Gastrocnemius medialis (tissue), 4 donors: ENCODE measurements at regions not wholly inside any gene's neighbourhood (a gene's known extent, or its start where the extent isn't known, plus 50 kb on each side); places are given as distances from the start of the nearest gene placed in this dataset.

Experiments used
- ATAC-seq, 2 donors: fragments of 150-250 bp; one replicate each; pipeline ENCODE4 v1.9.1; 2016
- DNase-seq, 2 donors: peaks; one replicate each; pipeline ENCODE4 v3.0.0-alpha.2; 2019
- H3K27ac ChIP-seq, 4 donors: fragments of 200-600 bp; sonication (generic); 1 replicate in 1 of 4; 2 replicates in 3 of 4; pipeline ENCODE4 v1.5.1; 2016 to 2018; ENCODE audit warnings: mild to moderate bottlenecking in 2 of 4, moderate library complexity in 1 of 4
- H3K27me3 ChIP-seq, 3 donors: fragments of 200-600 bp; sonication (generic) in 2 of 3; 1 replicate in 1 of 3; 2 replicates in 2 of 3; pipeline versions ENCODE4 v1.5.1 to v1.6.0; 2016 to 2019; ENCODE audit warnings: mild to moderate bottlenecking in 1 of 3, moderate library complexity in 1 of 3
- H3K36me3 ChIP-seq, 2 donors: fragments of 200-600 bp; sonication (generic) in 1 of 2; one replicate each; pipeline ENCODE4 v1.5.1; 2017 to 2018
- H3K4me1 ChIP-seq, 2 donors: fragments of 200-600 bp; sonication (generic) in 1 of 2; one replicate each; pipeline ENCODE4 v1.5.1; 2016 to 2017; ENCODE audit warnings: mild to moderate bottlenecking in 2 of 2
- H3K4me3 ChIP-seq, 4 donors: fragments of 200-600 bp; sonication (generic) in 3 of 4; 1 replicate in 1 of 4; 2 replicates in 3 of 4; pipeline ENCODE4 v1.5.1; 2016 to 2019; ENCODE audit warnings: mild to moderate bottlenecking in 2 of 4
- H3K9me3 ChIP-seq, 3 donors: fragments of 200-600 bp; sonication (generic) in 2 of 3; 1 replicate in 1 of 3; 2 replicates in 2 of 3; pipeline ENCODE4 v1.5.1; 2016 to 2019
- POLR2A ChIP-seq, 2 donors: fragments of 450-650 bp; IDR thresholded peaks; one replicate each; pipeline ENCODE4 v1.6.1; 2017; ENCODE audit warnings: antibody characterized with exemption in 2 of 2, mild to moderate bottlenecking in 2 of 2, moderate library complexity in 2 of 2
- in situ Hi-C, 4 donors: fragments of 200-750 bp; cut with MboI; loops; one replicate each; pipeline versions ENCODE4 v1.15.0 to v1.8.0; 2017; ENCODE audit warnings: low sequenced_read_pairs in 4 of 4
- intact Hi-C: fragments of 100-400 bp; cut with DNase I; formaldehyde crosslinking; loops from one replicate; pipeline ENCODE4 v1.15.1; 2023; ENCODE audit warnings: low total_unique reads
- TF ChIP-seq, protein P1 (sequence below), 5 experiments: fragments of 450-650 bp in 3 of 5; fragments of 200-600 bp in 2 of 5; sonication (generic) in 2 of 5; IDR thresholded peaks in 4 of 5; conservative IDR thresholded peaks in 1 of 5; 1 replicate in 4 of 5; 2 replicates in 1 of 5; pipeline ENCODE4 v1.5.1; 2016 to 2019; ENCODE audit warnings: antibody characterized with exemption in 5 of 5, mild to moderate bottlenecking in 3 of 5, moderate library complexity in 3 of 5

DNA sequence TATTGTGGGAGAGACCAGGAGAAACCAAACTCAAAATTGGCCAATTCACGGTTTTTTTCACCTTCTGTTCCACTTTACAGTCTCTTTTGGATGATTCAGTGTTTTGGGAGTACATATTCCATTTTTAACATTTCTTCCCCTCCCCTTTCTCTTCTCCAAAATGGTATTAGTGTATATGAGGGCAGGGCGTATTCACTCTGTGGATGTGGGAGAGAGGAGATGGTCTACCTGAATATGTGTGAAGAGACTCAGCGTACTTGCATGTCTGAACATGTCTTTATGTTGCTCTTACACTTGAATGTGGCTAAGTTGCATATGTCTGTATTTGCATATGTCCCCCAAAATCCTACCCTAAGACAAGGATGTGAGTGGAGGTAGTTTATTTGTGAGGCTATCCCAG lies 291.0 kb upstream of the PPP2R3A start:
- no peak for DNase-seq
- intact Hi-C loops (no loop called here), in situ Hi-C loops (no loop called here)
- Histone ChIP-seq H3K9me3 (no peaks in the 10 kb centered on the region), H3K4me3 (no peak overlapping the region), H3K27ac (no peak overlapping the region), H3K36me3 (no peaks in the 10 kb centered on the region), H3K4me1 (no peaks in the 10 kb centered on the region), H3K27me3 (no peaks in the 10 kb centered on the region)
- TF ChIP-seq POLR2A (IDR thresholded peaks at IDR 0.05) = no peak
- TF ChIP-seq, protein P1, sequence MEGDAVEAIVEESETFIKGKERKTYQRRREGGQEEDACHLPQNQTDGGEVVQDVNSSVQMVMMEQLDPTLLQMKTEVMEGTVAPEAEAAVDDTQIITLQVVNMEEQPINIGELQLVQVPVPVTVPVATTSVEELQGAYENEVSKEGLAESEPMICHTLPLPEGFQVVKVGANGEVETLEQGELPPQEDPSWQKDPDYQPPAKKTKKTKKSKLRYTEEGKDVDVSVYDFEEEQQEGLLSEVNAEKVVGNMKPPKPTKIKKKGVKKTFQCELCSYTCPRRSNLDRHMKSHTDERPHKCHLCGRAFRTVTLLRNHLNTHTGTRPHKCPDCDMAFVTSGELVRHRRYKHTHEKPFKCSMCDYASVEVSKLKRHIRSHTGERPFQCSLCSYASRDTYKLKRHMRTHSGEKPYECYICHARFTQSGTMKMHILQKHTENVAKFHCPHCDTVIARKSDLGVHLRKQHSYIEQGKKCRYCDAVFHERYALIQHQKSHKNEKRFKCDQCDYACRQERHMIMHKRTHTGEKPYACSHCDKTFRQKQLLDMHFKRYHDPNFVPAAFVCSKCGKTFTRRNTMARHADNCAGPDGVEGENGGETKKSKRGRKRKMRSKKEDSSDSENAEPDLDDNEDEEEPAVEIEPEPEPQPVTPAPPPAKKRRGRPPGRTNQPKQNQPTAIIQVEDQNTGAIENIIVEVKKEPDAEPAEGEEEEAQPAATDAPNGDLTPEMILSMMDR (IDR thresholded peaks at IDR 0.05 in 4 of 5, conservative IDR thresholded peaks at IDR 0.05 in 1 of 5) = no peak
- ATAC-seq = no peak

GRCh38 chr3:135678386-135678785 lies 287.1 kb upstream of the PPP2R3A start:
- intact Hi-C loops = no loop called here
- Histone ChIP-seq H3K9me3 (no peaks in the 10 kb centered on the region), H3K4me3 (no peak overlapping the region), H3K27ac (no peak overlapping the region), H3K27me3 (no peaks in the 10 kb centered on the region), H3K36me3 (no peaks in the 10 kb centered on the region), H3K4me1 (no peaks in the 10 kb centered on the region)
- ATAC-seq (no peak), DNase-seq (no peak)
- in situ Hi-C loops = no loop called here
- no peak for TF ChIP-seq POLR2A (IDR thresholded peaks at IDR 0.05)
- TF ChIP-seq, protein P1 (IDR thresholded peaks at IDR 0.05 in 4 of 5, conservative IDR thresholded peaks at IDR 0.05 in 1 of 5) = no peak

- Histone ChIP-seq H3K9me3 (no peaks in the 10 kb centered on the region), H3K4me3 (no peak overlapping the region), H3K27ac (no peak overlapping the region), H3K36me3 (no peaks in the 10 kb centered on the region), H3K27me3 (no peaks in the 10 kb centered on the region), H3K4me1 (no peaks in the 10 kb centered on the region)
- DNase-seq (no peak), ATAC-seq (no peak)
- intact Hi-C loops (no loop called here), in situ Hi-C loops (no loop called here)
- TF ChIP-seq POLR2A (IDR thresholded peaks at IDR 0.05) = no peak
- TF ChIP-seq, protein P1 (IDR thresholded peaks at IDR 0.05 in 4 of 5, conservative IDR thresholded peaks at IDR 0.05 in 1 of 5) = no peak
These were observed 277.5 kb upstream of the PPP2R3A start for GRCh38 chr3:135688003-135688402.

- Histone ChIP-seq H3K36me3 (no peaks in the 10 kb centered on the region), H3K27me3 (no peaks in the 10 kb centered on the region), H3K9me3 (no peaks in the 10 kb centered on the region), H3K4me3 (no peak overlapping the region), H3K27ac (no peak overlapping the region), H3K4me1 (no peaks in the 10 kb centered on the region)
- TF ChIP-seq, protein P1 (IDR thresholded peaks at IDR 0.05 in 4 of 5, conservative IDR thresholded peaks at IDR 0.05 in 1 of 5) = no peak
- no peak for TF ChIP-seq POLR2A (IDR thresholded peaks at IDR 0.05)
- intact Hi-C loops = no loop called here
- no peak for DNase-seq
- no peak for ATAC-seq
- in situ Hi-C loops = no loop called here
These were observed 274.9 kb upstream of the PPP2R3A start for GRCh38 chr3:135690664-135691063.

- Histone ChIP-seq H3K27ac (no peak overlapping the region), H3K4me3 (no peak overlapping the region), H3K9me3 (no peaks in the 10 kb centered on the region), H3K4me1 (no peaks in the 10 kb centered on the region), H3K27me3 (no peaks in the 10 kb centered on the region), H3K36me3 (no peaks in the 10 kb centered on the region)
- in situ Hi-C loops (no loop called here), intact Hi-C loops (no loop called here)
- TF ChIP-seq, protein P1 (IDR thresholded peaks at IDR 0.05 in 4 of 5, conservative IDR thresholded peaks at IDR 0.05 in 1 of 5) = no peak
- no peak for TF ChIP-seq POLR2A (IDR thresholded peaks at IDR 0.05)
- ATAC-seq = no peak
- DNase-seq = no peak
These were observed 274.3 kb upstream of the PPP2R3A start for GRCh38 chr3:135691240-135691639.
